ENCODE measurements at regions not wholly inside any gene's neighbourhood (a gene's known extent, or its start where the extent isn't known, plus 50 kb on each side); places are given as distances from the start of the nearest gene placed in this dataset.
"Not testable (repeated sequence)": the region's sequence is repeated elsewhere in the genome, so short reads cannot be mapped to it uniquely, and the experiment has no call there.

DNA sequence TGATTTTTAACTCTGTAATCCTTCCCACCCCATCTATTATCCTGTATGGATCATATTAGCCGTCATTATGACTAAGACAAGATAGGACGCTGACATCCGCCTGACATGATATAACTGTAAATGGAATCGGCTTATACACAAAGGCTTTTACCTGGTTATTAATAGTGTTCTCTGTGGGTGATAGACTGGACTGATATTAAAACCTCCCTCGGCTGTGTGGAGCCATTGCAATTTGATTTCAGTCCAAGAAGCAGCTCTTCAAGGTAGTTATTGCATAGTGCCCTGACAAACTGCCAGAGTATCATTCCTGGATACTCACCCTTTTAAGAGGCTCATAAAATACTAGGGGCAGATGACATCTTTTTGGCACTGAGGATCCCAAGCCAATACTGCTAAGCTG, 226.1 kb upstream of the HNRNPA3 start:
- Mint-ChIP-seq H3K27me3 (peaks cover 15% of the 10 kb centered on the region), H3K27ac (no peak overlapping the region), H3K36me3 (ENCODE audit: low read depth) (no peaks in the 10 kb centered on the region), H3K4me1 (ENCODE audit: low read depth) (no peaks in the 10 kb centered on the region), H3K4me3 (no peak overlapping the region), H3K9me3 (no peaks in the 10 kb centered on the region)
- no peak for DNase-seq

DNA sequence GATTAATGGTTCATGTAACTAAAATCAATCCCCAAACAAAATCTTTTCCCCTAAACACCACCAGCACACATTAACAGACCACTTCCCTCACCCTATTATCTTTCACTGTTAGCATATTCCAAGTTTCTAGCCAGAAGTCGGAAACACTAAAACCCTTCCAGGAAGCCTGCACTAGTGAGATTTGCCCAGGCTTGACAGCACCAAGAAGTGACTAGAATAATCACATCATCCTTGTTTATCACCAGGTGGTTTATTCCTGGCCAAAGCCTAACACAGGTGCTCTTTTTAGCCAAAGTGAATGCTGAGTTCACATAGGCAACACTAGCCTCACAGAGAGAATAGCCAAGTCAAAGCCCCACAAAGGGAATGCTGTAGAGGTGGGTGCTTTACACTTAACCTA, 221.2 kb upstream of the HNRNPA3 start:
- no peaks in the 10 kb centered on the region for H3K9me3 Mint-ChIP-seq
- no peak for DNase-seq

GRCh38 chr2:176997074-176997791, 215.4 kb upstream of the HNRNPA3 start:
- Mint-ChIP-seq H3K36me3 (ENCODE audit: low read depth) (no peaks in the 10 kb centered on the region), H3K4me3 (no peak overlapping the region), H3K27ac (peak overlapping the region; percentile 24), H3K9me3 (no peaks in the 10 kb centered on the region), H3K4me1 (ENCODE audit: low read depth) (peaks cover 28% of the 10 kb centered on the region), H3K27me3 (peaks cover 11% of the 10 kb centered on the region)
- no peak for DNase-seq

More for the DNA sequence above, 221.2 kb upstream of the HNRNPA3 start:
- Mint-ChIP-seq H3K4me3 (no peak overlapping the region), H3K27ac (no peak overlapping the region), H3K27me3 (peaks cover 14% of the 10 kb centered on the region), H3K36me3 (ENCODE audit: low read depth) (no peaks in the 10 kb centered on the region), H3K4me1 (ENCODE audit: low read depth) (no peaks in the 10 kb centered on the region)

DNA sequence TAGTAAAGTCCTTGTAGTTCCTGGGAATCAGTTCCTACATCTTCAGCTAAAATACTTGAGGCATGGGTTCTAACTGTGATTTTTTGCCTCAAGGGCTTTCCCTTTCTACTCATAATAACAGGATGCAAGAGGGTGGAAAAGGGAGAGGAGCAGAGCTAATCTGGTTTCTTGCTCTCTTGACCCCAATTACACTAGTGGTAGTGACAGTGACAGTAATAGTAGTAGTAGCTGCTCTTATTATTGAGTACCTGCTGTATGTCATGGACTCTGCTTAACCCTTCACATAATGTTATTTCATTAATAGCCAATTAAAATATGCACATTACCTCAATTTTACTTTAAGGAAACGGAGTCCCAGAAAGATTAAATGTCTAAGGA, 214.8 kb upstream of the HNRNPA3 start:
- Mint-ChIP-seq H3K27me3 (peaks cover 11% of the 10 kb centered on the region), H3K4me3 (no peak overlapping the region), H3K4me1 (ENCODE audit: low read depth) (peaks cover 28% of the 10 kb centered on the region), H3K27ac (no peak overlapping the region), H3K36me3 (ENCODE audit: low read depth) (no peaks in the 10 kb centered on the region), H3K9me3 (no peaks in the 10 kb centered on the region)
- DNase-seq: no peak

- Mint-ChIP-seq H3K27ac (no peak overlapping the region), H3K4me3 (no peak overlapping the region), H3K4me1 (ENCODE audit: low read depth) (peaks cover 28% of the 10 kb centered on the region), H3K36me3 (ENCODE audit: low read depth) (no peaks in the 10 kb centered on the region), H3K9me3 (no peaks in the 10 kb centered on the region), H3K27me3 (peaks cover 11% of the 10 kb centered on the region)
- no peak for DNase-seq
These were observed 213.3 kb upstream of the HNRNPA3 start for GRCh38 chr2:176999301-176999700.

DNA sequence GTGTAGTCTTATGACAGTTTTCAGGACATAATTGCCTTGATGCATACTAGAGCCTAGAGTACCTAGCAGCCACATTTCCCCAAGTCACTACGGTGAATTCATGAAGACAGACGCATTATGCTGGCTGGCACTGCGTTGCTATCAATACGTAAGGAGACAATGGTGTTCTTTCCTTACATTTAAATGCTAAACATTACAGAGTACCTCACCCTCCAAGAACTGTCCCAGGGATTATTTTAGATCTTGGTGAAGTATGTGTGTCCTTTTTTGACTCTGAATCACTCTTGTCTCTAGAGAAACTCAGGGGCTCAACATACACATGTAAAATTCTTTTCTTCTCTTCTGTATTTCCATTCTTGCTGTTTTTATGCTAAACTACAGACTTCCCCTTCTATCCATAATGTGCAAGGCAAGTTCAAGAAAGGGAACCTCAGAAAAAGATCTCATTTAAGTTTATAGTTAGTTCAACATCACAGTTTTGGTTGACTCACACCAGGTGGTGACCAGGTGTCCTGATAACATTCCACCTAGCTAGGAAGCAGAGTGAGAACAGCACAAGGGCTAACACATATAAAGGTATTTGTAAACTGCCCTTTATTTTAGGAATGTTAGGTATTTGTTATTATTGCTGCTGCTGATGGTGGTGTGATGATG, 212.4 kb upstream of the HNRNPA3 start:
- Mint-ChIP-seq H3K4me1 (ENCODE audit: low read depth) (peaks cover 28% of the 10 kb centered on the region), H3K36me3 (ENCODE audit: low read depth) (no peaks in the 10 kb centered on the region), H3K27me3 (peaks cover 11% of the 10 kb centered on the region), H3K4me3 (no peak overlapping the region), H3K27ac (no peak overlapping the region), H3K9me3 (no peaks in the 10 kb centered on the region)
- DNase-seq: no peak

GRCh38 chr2:177000715-177001072, 211.9 kb upstream of the HNRNPA3 start:
- H3K27ac Mint-ChIP-seq: no peak overlapping the region
- peaks cover 28% of the 10 kb centered on the region for H3K4me1 Mint-ChIP-seq (ENCODE audit: low read depth)
- H3K4me3 Mint-ChIP-seq: no peak overlapping the region
- no peak for DNase-seq
- H3K9me3 Mint-ChIP-seq: no peaks in the 10 kb centered on the region
- H3K36me3 Mint-ChIP-seq (ENCODE audit: low read depth): no peaks in the 10 kb centered on the region
- H3K27me3 Mint-ChIP-seq: peaks cover 11% of the 10 kb centered on the region

GRCh38 chr2:177001334-177001733, 211.3 kb upstream of the HNRNPA3 start:
- Mint-ChIP-seq H3K36me3 (ENCODE audit: low read depth) (no peaks in the 10 kb centered on the region), H3K27ac (no peak overlapping the region), H3K9me3 (no peaks in the 10 kb centered on the region), H3K4me1 (ENCODE audit: low read depth) (peaks cover 28% of the 10 kb centered on the region), H3K4me3 (no peak overlapping the region), H3K27me3 (peaks cover 11% of the 10 kb centered on the region)
- DNase-seq: no peak

DNA sequence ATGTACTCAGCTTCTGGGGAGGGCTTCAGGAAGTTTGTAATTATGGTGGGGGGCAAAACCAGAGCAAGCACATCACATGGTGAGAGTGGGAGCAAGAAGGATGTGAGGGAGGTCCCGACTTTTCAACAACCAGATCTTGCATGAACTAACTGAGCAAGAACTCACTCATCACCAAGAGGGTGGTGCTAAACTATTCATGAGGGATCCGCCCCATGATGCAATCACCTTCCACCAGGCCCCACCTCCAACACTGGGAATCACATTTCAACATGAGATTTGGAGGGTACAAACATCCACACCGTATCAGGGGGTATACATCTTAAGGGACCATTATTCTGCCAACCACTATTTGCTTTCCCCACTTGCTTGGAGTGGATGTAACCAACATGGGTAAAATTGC, 209.6 kb upstream of the HNRNPA3 start:
- no peaks in the 10 kb centered on the region for H3K9me3 Mint-ChIP-seq
- H3K36me3 Mint-ChIP-seq (ENCODE audit: low read depth): no peaks in the 10 kb centered on the region
- H3K27ac Mint-ChIP-seq: no peak overlapping the region
- peaks cover 15% of the 10 kb centered on the region for H3K4me1 Mint-ChIP-seq (ENCODE audit: low read depth)
- no peak overlapping the region for H3K4me3 Mint-ChIP-seq
- DNase-seq: no peak
- H3K27me3 Mint-ChIP-seq: peaks cover 15% of the 10 kb centered on the region

DNA sequence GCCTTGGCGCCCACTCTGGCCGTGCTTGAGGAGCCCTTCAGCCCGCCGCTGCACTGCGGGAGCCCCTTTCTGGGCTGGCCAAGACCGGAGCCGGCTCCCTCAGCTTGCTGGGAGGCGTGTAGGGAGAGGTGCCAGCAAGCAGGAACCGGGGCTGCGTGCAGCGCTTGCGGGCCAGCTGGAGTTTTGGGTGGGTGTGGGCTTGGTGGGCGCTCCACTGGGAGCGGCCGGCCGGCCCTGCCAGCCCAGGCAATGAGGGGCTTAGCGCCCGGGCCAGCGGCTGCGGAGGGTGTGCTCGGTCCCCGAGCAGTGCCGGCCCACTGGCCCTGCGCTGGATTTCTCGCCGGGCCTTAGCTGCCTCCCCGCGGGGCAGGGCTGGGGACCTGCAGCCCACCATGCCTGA, 204.9 kb upstream of the HNRNPA3 start:
- H3K27ac Mint-ChIP-seq; DNase-seq; H3K4me3 Mint-ChIP-seq; H3K4me1 Mint-ChIP-seq (ENCODE audit: low read depth); H3K36me3 Mint-ChIP-seq (ENCODE audit: low read depth); H3K9me3 Mint-ChIP-seq: not testable (repeated sequence)
- peaks cover 25% of the 10 kb centered on the region for H3K27me3 Mint-ChIP-seq

- not testable (repeated sequence) for DNase-seq; H3K4me1 Mint-ChIP-seq (ENCODE audit: low read depth); H3K9me3 Mint-ChIP-seq; H3K27ac Mint-ChIP-seq; H3K36me3 Mint-ChIP-seq (ENCODE audit: low read depth)
- H3K4me3 Mint-ChIP-seq: peak overlapping the region; percentile 28
- peaks cover 25% of the 10 kb centered on the region for H3K27me3 Mint-ChIP-seq
These were observed 203.9 kb upstream of the HNRNPA3 start for GRCh38 chr2:177008662-177009061.

DNA sequence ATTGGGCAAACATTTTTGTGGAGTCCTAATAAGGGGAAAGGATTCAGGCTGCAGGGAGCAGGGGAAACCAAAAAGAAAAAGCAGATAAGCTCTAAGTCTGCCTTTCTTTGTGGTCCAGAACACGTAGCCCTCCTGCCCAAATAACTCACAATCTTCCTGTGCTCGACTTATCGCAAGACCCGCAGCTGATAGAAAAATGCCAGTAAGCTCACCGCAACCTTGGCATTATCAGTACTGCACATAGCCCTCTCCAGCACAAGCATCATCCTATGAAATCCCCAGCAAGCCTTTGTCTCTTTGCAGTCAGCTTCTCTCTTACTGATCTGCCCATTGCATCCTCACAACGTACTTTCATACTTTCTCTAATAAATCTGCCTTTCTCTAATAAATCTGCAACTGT, 202.4 kb upstream of the HNRNPA3 start:
- Mint-ChIP-seq H3K4me3 (no peak overlapping the region), H3K27ac (no peak overlapping the region), H3K4me1 (ENCODE audit: low read depth) (peaks cover 7% of the 10 kb centered on the region), H3K9me3 (peaks cover 3% of the 10 kb centered on the region), H3K27me3 (peaks cover 25% of the 10 kb centered on the region), H3K36me3 (ENCODE audit: low read depth) (no peaks in the 10 kb centered on the region)
- no peak for DNase-seq

- peaks cover 7% of the 10 kb centered on the region for H3K4me1 Mint-ChIP-seq (ENCODE audit: low read depth)
These were observed 201.7 kb upstream of the HNRNPA3 start for GRCh38 chr2:177010861-177011260.

DNA sequence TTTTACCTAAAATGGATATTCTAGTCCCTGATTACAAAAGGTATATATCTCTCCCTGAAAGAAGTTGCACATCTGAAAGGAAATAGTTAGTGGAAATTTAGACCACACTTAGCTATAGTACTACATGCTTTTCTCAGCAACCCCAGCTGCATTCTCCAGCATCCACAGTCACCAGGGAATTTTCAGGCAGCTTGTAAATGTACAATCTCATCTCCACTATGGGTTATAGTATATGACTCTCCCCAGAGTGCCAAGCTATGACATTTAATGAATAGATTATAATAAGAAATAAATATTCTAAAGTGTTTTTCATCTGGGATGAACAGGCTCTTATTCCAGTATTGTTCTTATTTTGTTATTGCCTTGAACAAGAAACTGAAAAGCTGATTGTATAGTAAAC, 197.6 kb upstream of the HNRNPA3 start:
- H3K27ac Mint-ChIP-seq: no peak overlapping the region
- no peaks in the 10 kb centered on the region for H3K4me1 Mint-ChIP-seq (ENCODE audit: low read depth)
- H3K4me3 Mint-ChIP-seq: no peak overlapping the region
- no peak for DNase-seq
- H3K27me3 Mint-ChIP-seq: peaks cover 8% of the 10 kb centered on the region
- H3K9me3 Mint-ChIP-seq: no peaks in the 10 kb centered on the region
- no peaks in the 10 kb centered on the region for H3K36me3 Mint-ChIP-seq (ENCODE audit: low read depth)

More at GRCh38 chr2:177010861-177011260, 201.7 kb upstream of the HNRNPA3 start:
- Mint-ChIP-seq H3K9me3 (peaks cover 3% of the 10 kb centered on the region), H3K4me3 (no peak overlapping the region), H3K27me3 (peaks cover 28% of the 10 kb centered on the region), H3K36me3 (ENCODE audit: low read depth) (no peaks in the 10 kb centered on the region), H3K27ac (no peak overlapping the region)
- no peak for DNase-seq

GRCh38 chr2:177015356-177015923, 197.2 kb upstream of the HNRNPA3 start:
- peaks cover 3% of the 10 kb centered on the region for H3K27me3 Mint-ChIP-seq
- no peak overlapping the region for H3K27ac Mint-ChIP-seq
- no peaks in the 10 kb centered on the region for H3K4me1 Mint-ChIP-seq (ENCODE audit: low read depth)

More at GRCh38 chr2:177015356-177015923, 197.2 kb upstream of the HNRNPA3 start:
- Mint-ChIP-seq H3K9me3 (no peaks in the 10 kb centered on the region), H3K4me3 (no peak overlapping the region), H3K36me3 (ENCODE audit: low read depth) (no peaks in the 10 kb centered on the region)
- no peak for DNase-seq
